H1 (cell line): ENCODE measurements at regions not wholly inside any gene's neighbourhood (a gene's known extent, or its start where the extent isn't known, plus 50 kb on each side); places are given as distances from the start of the nearest gene placed in this dataset.

Experiments
- CBX5 ChIP-seq: fragments of 300-800, 300-1000 bp; sonication (generic); IDR thresholded peaks from 2 replicates; pipeline ENCODE4 v1.7.1; 2016; ENCODE audit warnings: antibody characterized with exemption, low read length, low read depth
- CTCF ChIP-seq, 3 experiments: IDR thresholded peaks; 1 replicate in 2 of 3; 2 replicates in 1 of 3; pipeline versions ENCODE4 v1.5.1 to v1.6.1; 2011; ENCODE audit warnings: low read length in 3 of 3, mild to moderate bottlenecking in 3 of 3, inconsistent platforms in 2 of 3, low read depth in 1 of 3, moderate library complexity in 1 of 3; ENCODE audit not compliant: insufficient read depth in 1 of 3; ENCODE audit errors: control extremely low read depth in 1 of 3
- JUN ChIP-seq: IDR thresholded peaks from 2 replicates; pipeline ENCODE4 v1.6.1; 2011; ENCODE audit warnings: low read depth, mild to moderate bottlenecking, improper control_type of control experiment, low read length
- POLR2AphosphoS5 ChIP-seq: IDR thresholded peaks from 2 replicates; pipeline ENCODE4 v1.6.1; 2011; ENCODE audit warnings: low read depth, low read length
- RFX5 ChIP-seq: IDR thresholded peaks from 2 replicates; pipeline ENCODE4 v1.6.1; 2011; ENCODE audit warnings: low read depth, low read length, improper control_type of control experiment, borderline replicate concordance
- RXRA ChIP-seq: IDR thresholded peaks from 2 replicates; pipeline ENCODE4 v1.6.1; 2011; ENCODE audit warnings: low read depth, mild to moderate bottlenecking, low read length, moderate library complexity; ENCODE audit not compliant: insufficient read depth
- SIN3A ChIP-seq, 2 experiments: IDR thresholded peaks in 1 of 2; conservative IDR thresholded peaks in 1 of 2; 2 replicates each; pipeline ENCODE4 v1.6.1; 2011 to 2012; ENCODE audit warnings: low read length in 2 of 2, improper control_type of control experiment in 1 of 2, low read depth in 1 of 2, mild to moderate bottlenecking in 1 of 2
- SP1 ChIP-seq: IDR thresholded peaks from 2 replicates; pipeline ENCODE4 v1.6.1; 2011; ENCODE audit warnings: low read depth, low read length
- TF ChIP-seq, protein P1 (sequence below): fragments of 300-600 bp; sonication (generic); IDR thresholded peaks from 2 replicates; pipeline ENCODE4 v1.7.1; 2012; ENCODE audit warnings: low read length, moderate library complexity, mild to moderate bottlenecking, inconsistent platforms; ENCODE audit not compliant: insufficient replicate concordance

DNA sequence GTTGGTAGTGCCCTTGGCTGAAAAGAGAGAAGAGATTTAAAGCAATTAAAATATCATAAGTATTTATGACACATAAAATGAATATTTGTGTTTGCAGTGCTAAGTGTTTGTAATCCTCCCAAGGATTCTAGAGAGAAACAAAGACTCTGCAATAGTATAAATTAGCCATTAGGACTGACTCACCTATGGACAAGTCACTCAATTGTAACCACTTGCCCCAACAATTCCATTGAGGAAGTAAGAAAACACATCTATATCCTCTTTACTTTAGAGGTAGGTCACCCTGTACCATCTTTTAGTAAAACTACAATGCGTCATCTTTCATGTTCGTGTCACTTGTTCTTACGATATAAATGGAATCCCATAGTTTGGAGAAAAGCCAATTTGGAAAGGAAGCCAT is 85.7 kb upstream of the INHBA start (continued):
- TF ChIP-seq, protein P1, sequence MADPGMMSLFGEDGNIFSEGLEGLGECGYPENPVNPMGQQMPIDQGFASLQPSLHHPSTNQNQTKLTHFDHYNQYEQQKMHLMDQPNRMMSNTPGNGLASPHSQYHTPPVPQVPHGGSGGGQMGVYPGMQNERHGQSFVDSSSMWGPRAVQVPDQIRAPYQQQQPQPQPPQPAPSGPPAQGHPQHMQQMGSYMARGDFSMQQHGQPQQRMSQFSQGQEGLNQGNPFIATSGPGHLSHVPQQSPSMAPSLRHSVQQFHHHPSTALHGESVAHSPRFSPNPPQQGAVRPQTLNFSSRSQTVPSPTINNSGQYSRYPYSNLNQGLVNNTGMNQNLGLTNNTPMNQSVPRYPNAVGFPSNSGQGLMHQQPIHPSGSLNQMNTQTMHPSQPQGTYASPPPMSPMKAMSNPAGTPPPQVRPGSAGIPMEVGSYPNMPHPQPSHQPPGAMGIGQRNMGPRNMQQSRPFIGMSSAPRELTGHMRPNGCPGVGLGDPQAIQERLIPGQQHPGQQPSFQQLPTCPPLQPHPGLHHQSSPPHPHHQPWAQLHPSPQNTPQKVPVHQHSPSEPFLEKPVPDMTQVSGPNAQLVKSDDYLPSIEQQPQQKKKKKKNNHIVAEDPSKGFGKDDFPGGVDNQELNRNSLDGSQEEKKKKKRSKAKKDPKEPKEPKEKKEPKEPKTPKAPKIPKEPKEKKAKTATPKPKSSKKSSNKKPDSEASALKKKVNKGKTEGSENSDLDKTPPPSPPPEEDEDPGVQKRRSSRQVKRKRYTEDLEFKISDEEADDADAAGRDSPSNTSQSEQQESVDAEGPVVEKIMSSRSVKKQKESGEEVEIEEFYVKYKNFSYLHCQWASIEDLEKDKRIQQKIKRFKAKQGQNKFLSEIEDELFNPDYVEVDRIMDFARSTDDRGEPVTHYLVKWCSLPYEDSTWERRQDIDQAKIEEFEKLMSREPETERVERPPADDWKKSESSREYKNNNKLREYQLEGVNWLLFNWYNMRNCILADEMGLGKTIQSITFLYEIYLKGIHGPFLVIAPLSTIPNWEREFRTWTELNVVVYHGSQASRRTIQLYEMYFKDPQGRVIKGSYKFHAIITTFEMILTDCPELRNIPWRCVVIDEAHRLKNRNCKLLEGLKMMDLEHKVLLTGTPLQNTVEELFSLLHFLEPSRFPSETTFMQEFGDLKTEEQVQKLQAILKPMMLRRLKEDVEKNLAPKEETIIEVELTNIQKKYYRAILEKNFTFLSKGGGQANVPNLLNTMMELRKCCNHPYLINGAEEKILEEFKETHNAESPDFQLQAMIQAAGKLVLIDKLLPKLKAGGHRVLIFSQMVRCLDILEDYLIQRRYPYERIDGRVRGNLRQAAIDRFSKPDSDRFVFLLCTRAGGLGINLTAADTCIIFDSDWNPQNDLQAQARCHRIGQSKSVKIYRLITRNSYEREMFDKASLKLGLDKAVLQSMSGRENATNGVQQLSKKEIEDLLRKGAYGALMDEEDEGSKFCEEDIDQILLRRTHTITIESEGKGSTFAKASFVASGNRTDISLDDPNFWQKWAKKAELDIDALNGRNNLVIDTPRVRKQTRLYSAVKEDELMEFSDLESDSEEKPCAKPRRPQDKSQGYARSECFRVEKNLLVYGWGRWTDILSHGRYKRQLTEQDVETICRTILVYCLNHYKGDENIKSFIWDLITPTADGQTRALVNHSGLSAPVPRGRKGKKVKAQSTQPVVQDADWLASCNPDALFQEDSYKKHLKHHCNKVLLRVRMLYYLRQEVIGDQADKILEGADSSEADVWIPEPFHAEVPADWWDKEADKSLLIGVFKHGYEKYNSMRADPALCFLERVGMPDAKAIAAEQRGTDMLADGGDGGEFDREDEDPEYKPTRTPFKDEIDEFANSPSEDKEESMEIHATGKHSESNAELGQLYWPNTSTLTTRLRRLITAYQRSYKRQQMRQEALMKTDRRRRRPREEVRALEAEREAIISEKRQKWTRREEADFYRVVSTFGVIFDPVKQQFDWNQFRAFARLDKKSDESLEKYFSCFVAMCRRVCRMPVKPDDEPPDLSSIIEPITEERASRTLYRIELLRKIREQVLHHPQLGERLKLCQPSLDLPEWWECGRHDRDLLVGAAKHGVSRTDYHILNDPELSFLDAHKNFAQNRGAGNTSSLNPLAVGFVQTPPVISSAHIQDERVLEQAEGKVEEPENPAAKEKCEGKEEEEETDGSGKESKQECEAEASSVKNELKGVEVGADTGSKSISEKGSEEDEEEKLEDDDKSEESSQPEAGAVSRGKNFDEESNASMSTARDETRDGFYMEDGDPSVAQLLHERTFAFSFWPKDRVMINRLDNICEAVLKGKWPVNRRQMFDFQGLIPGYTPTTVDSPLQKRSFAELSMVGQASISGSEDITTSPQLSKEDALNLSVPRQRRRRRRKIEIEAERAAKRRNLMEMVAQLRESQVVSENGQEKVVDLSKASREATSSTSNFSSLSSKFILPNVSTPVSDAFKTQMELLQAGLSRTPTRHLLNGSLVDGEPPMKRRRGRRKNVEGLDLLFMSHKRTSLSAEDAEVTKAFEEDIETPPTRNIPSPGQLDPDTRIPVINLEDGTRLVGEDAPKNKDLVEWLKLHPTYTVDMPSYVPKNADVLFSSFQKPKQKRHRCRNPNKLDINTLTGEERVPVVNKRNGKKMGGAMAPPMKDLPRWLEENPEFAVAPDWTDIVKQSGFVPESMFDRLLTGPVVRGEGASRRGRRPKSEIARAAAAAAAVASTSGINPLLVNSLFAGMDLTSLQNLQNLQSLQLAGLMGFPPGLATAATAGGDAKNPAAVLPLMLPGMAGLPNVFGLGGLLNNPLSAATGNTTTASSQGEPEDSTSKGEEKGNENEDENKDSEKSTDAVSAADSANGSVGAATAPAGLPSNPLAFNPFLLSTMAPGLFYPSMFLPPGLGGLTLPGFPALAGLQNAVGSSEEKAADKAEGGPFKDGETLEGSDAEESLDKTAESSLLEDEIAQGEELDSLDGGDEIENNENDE, result no peak
- TF ChIP-seq CBX5 (no peak), RFX5 (no peak), SP1 (no peak), POLR2AphosphoS5 (no peak), CTCF (IDR thresholded peaks at IDR 0.05; ENCODE audit: control extremely low read depth in 1 of 3, insufficient read depth in 1 of 3, low read depth in 1 of 3, low read length in 3 of 3) (no peak), SIN3A (conservative IDR thresholded peaks at IDR 0.05 in 1 of 2, IDR thresholded peaks at IDR 0.05 in 1 of 2; ENCODE audit: low read depth in 1 of 2, low read length in 2 of 2) (no peak), RXRA (no peak), JUN (no peak)
